ENCODE measurements at regions not wholly inside any gene's neighbourhood (a gene's known extent, or its start where the extent isn't known, plus 50 kb on each side); places are given as distances from the start of the nearest gene placed in this dataset.

DNA sequence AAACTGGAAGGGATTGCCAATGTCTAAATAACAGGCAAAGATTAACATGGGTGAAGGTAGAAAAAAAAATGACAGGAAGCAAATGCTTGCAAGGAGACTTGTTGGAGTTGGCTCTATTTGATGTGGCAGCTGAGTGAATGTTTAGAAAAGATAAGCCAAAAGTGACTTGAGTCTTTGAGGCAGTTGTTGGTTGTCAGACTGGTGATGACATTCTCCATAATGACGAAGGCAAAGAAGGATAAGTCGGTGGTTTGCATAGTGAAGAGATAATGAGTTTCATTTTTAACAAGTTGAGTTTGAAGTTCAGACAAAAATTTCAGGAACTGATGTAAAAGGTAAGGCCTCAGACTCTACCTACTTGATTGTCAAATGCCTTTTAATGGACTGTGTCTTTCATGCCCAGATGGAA, 704.1 kb upstream of the SGO1 start:
- DNase-seq (no peak), ATAC-seq (no peak)
- H3K27ac Mint-ChIP-seq: no peak overlapping the region
- H3K9me3 Mint-ChIP-seq: peaks cover 7 to 20% of the 10 kb centered on the region in 2 donors
- no peaks in the 10 kb centered on the region for H3K4me1 Mint-ChIP-seq
- H3K27me3 Mint-ChIP-seq: no peaks in the 10 kb centered on the region
- H3K4me3 Mint-ChIP-seq: no peak overlapping the region

DNA sequence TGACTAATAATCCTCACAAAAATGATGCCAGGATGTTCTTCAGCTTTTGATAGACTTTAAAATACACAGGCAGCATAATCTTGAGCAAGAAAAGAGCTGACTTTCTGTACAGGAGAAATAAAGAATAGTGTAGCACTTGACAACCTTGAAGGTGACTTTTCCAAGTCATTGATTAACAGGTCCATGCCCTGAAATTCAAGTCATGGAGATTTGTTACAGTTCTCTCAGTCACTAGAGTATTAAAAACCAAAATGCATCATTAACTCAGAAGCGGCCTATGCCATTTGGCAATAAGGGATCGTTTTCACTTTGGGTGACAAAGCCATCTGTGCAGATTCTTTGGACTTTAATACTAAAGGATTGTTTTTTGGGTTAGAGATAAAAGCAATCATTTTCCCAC, 692.7 kb upstream of the SGO1 start:
- Mint-ChIP-seq H3K27ac (no peak overlapping the region), H3K9me3 (peaks cover 13 to 14% of the 10 kb centered on the region in 2 donors), H3K4me3 (no peak overlapping the region), H3K27me3 (no peaks in the 10 kb centered on the region), H3K4me1 (no peaks in the 10 kb centered on the region)
- no peak for DNase-seq
- ATAC-seq: no peak

DNA sequence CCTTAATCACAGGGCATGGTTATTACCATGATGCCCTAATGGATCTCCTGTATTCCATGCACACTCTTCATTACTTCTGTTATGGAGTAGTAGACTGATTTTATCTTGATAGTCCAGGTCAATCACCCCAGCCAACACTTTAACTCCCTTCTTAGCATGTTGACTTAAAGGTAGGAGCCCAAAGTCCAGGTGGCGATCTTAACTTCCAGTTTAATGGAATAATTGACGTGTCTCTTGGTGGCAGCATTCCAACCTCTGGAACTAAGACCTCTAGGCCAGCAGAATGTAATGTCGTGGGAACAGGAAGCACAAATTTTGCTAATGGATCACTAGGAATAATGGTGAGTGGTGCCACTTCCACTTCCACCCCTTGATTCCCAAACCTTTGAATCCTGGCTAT, 687.2 kb upstream of the SGO1 start:
- Mint-ChIP-seq H3K27ac (peak overlapping the region in 1 of 2 donors; percentile 23), H3K27me3 (no peaks in the 10 kb centered on the region)

DNA sequence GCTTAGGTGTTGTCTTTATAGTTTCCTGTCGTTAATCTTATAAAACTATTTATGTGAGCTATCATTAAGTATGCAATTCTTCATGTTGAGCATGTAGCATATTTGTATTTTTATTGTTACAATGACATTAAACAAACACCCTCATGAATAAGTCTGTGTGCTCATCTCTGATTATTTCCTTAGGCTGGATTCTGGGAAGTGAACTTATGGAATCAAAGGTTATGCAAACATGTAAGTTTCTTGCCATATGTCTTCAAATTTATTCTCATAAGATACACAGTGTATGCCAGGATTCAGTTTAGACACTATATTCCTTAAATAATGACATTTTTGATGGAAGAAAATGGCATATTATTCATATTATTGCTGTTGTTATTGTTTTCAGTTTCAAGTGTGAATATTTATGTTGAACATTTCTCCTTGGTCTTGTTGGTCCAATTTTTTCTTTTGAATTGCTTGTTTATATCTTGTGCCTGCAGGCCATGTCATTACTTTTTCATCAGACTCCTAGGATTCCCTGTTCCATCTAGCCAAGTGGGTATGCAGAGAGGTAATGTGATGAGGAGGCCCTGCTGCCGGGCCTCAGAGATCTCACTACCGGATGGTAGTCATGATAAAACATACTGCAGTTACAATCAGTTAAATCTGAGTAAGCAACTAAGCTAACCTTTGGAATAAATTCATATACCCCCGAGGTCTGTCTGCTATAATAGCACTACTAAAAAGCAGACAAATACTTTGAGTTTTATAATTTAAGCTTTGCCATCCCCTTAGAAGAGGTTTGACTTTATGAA, 684.3 kb upstream of the SGO1 start:
- Mint-ChIP-seq H3K9me3 (peaks cover 15 to 34% of the 10 kb centered on the region in 2 donors), H3K4me3 (no peak overlapping the region), H3K27ac (no peak overlapping the region), H3K27me3 (no peaks in the 10 kb centered on the region), H3K4me1 (no peaks in the 10 kb centered on the region)
- ATAC-seq (no peak), DNase-seq (no peak)

More for the DNA sequence above, 687.2 kb upstream of the SGO1 start:
- no peak for DNase-seq
- H3K4me3 Mint-ChIP-seq: no peak overlapping the region
- no peak for ATAC-seq
- H3K4me1 Mint-ChIP-seq: no peaks in the 10 kb centered on the region
- H3K9me3 Mint-ChIP-seq: peaks cover 19 to 39% of the 10 kb centered on the region in 2 donors

DNA sequence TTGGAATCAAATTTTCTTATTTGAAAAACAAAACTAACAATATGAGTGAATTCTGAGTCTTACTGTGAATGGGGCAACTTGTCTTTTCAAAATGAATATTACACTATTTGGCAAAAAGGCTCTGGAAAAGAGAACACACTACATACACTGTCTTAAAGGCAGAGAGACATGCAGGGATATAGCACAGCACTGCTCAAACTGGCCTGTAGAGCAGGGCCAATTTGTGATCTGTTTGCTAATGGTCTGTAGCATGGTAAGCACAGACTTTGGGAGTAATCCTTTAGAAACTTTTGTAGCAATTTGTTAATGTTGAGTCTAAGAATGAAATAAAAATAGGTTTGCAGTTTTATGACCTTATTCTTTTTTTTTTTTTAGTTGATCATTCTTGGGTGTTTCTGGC, 679.8 kb upstream of the SGO1 start:
- Mint-ChIP-seq H3K9me3 (peaks cover 26 to 43% of the 10 kb centered on the region in 2 donors), H3K27me3 (no peaks in the 10 kb centered on the region), H3K27ac (no peak overlapping the region), H3K4me3 (no peak overlapping the region), H3K4me1 (no peaks in the 10 kb centered on the region)
- no peak for ATAC-seq
- DNase-seq: no peak

DNA sequence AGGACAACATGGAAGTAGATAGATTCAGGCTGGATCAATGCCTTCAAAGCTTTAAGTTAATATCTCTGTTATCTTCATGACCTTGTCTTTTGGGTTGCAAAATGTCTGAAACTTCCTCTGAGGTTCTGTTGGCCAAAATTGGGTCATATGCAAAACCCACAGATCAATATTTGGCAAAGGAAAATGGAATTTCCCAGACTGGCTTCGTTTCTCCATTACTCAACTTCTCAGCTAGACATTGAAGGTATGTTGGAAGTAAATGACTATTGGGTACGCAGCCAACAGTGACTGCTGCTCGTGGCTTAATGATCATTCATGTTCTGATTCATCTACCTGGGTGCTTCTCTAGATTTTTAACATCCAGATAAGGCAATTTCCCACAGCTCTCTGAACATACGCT, 675.4 kb upstream of the SGO1 start:
- Mint-ChIP-seq H3K27ac (no peak overlapping the region), H3K4me3 (no peak overlapping the region), H3K4me1 (no peaks in the 10 kb centered on the region), H3K27me3 (no peaks in the 10 kb centered on the region), H3K9me3 (peaks cover 26 to 29% of the 10 kb centered on the region in 2 donors)
- no peak for ATAC-seq
- no peak for DNase-seq

DNA sequence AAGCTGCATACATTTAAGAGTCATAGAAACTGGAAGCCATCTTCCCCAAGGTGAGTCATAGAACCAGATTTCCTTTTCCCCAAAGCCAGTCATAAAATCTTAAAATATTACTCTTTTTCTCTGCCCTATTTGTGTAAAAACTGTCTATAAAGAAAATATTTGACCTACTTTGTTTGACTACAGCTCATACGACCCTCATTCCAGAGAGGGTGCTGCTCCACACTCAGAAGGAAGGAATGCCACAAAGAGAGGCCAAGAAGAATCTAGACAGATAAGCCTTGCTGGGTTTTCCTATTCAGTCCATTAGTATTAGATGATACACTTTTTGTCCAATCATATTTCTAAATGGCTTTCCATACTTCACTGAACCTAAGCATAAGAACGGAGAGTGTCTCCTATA, 671.6 kb upstream of the SGO1 start:
- Mint-ChIP-seq H3K4me1 (no peaks in the 10 kb centered on the region), H3K9me3 (peaks cover 7 to 9% of the 10 kb centered on the region in 2 donors), H3K27me3 (no peaks in the 10 kb centered on the region), H3K4me3 (no peak overlapping the region), H3K27ac (no peak overlapping the region)
- no peak for ATAC-seq
- no peak for DNase-seq

DNA sequence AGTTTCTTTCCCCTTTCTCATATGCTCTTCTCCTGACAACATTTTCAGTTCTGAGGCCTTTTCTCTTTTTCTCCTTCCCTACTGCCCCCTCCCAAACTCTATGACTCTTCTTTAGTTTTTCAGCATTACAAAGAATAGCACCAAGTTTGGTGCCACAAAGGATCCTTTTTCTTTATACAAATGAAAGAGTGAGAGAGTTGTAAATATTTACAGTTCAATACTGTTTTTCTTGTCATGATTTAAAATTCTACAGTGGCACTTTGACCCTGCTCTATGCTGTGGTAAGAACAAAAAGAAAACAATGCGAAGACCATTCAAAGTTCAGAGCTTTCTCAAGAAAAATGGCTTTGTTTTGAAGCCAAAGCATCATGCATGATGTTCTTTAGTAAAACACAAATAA, 667.9 kb upstream of the SGO1 start:
- no peaks in the 10 kb centered on the region for H3K4me1 Mint-ChIP-seq
- ATAC-seq (no peak), DNase-seq (no peak)
- H3K27ac Mint-ChIP-seq: no peak overlapping the region
- H3K4me3 Mint-ChIP-seq: no peak overlapping the region
- H3K27me3 Mint-ChIP-seq: no peaks in the 10 kb centered on the region
- H3K9me3 Mint-ChIP-seq: peaks cover 2 to 7% of the 10 kb centered on the region in 2 donors

DNA sequence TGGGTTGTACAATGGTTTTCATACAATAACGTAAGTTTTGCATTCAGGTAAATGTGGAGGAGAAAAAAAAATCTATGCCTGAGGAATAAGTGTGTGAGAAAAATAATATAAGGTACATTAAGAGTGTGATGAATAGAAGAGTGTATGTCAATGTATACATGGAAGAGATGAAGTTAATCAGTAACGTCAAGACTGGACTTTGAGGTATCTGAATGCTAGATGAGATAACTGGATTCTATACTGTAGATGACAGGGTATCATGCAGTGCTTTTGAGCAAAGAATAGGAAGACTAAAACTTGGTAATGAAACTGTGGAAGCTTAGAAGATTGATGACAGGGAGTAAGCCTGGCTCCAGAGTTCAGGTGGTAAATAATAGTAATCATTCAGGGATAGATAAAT, 666.7 kb upstream of the SGO1 start:
- Mint-ChIP-seq H3K4me1 (no peaks in the 10 kb centered on the region), H3K27ac (no peak overlapping the region), H3K9me3 (peaks cover 7 to 8% of the 10 kb centered on the region in 2 donors), H3K4me3 (no peak overlapping the region), H3K27me3 (no peaks in the 10 kb centered on the region)
- no peak for DNase-seq
- ATAC-seq: no peak

DNA sequence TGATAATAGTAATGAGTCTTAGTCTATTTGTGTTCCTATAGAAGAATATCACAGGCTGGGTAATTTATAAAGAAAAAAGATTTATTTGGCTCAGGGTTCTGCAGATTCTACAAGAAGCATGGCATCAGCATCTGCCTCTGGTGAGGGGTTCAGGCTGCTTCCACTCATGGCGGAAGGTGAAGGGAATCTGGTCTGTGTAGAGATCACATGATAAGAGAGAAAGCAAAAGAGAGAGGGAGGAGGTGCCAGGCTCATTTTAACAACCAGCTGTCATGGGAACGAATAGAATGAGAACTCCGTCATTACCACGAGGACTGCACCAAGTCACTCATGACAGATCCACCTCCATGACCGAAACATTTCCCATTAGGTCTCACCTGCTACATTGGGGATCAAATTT, 664.0 kb upstream of the SGO1 start:
- Mint-ChIP-seq H3K27me3 (no peaks in the 10 kb centered on the region), H3K9me3 (peaks cover 7 to 8% of the 10 kb centered on the region in 2 donors), H3K4me1 (no peaks in the 10 kb centered on the region), H3K4me3 (no peak overlapping the region), H3K27ac (no peak overlapping the region)
- DNase-seq (no peak), ATAC-seq (no peak)

DNA sequence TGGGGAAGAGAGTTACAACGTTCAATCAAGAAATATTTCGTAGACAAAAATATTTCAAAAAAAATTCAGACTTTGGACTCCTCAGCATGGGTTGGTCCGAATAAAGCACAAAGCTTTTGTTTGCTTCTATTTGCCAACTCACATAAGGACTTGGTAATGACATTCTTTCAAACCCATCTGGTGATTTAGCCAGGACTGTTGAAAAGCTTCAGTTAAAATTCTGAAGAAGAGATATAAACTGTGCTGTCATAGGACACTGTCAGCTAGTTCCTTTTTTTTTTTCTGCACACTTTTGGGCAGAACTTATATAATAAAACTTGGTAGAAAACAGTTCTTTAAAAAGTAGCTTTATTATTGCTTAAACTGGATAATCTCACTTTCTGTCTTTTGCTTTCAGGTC, 660.8 kb upstream of the SGO1 start:
- peaks cover 7 to 15% of the 10 kb centered on the region in 2 donors for H3K9me3 Mint-ChIP-seq
- no peaks in the 10 kb centered on the region for H3K4me1 Mint-ChIP-seq
- H3K27ac Mint-ChIP-seq: no peak overlapping the region
- H3K27me3 Mint-ChIP-seq: no peaks in the 10 kb centered on the region
- no peak for ATAC-seq
- no peak overlapping the region for H3K4me3 Mint-ChIP-seq
- no peak for DNase-seq

DNA sequence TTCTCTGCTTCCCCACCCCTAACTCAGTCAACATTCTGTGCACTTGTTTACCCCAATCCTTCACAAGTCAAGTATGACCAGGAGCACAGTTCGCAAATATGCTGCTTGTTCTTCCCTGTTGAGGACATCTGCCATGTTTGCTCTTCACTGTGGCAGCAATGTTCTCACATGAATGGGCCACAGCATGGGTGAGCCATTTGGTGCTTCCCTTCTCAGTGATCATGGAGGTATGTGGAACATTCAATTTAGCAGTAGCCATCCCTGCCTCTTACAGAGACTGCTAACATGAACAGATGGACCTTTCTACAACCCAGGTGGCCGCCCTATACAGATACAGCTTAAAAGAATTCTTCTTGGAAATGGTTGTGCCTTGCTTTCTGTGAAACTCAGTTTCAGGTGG, 660.1 kb upstream of the SGO1 start:
- ATAC-seq: no peak
- no peak overlapping the region for H3K4me3 Mint-ChIP-seq

DNA sequence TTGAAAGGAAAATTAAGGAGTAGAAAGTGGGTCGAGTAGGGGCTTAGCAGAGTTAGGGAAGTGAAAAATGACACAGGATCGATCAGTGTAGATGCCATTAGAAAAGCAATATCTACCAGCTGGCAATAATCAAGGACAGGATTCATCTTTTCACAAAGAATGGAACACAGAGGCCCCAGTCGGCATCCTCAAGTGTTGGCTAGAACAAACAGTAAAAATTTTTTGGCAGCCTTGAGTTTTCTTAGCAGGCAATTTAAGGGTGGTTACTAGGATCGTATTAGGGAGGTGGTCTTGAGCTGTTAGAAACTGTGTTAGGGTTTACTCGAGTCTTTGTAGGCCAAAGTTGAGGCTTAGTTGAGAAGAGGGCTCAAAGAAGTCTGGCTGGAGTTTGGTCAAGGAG, 658.8 kb upstream of the SGO1 start:
- no peak overlapping the region for H3K27ac Mint-ChIP-seq
- peaks cover 3 to 15% of the 10 kb centered on the region in 2 donors for H3K9me3 Mint-ChIP-seq

More for the DNA sequence above, 660.1 kb upstream of the SGO1 start:
- H3K4me1 Mint-ChIP-seq: no peaks in the 10 kb centered on the region
- peaks cover 7 to 15% of the 10 kb centered on the region in 2 donors for H3K9me3 Mint-ChIP-seq
- no peaks in the 10 kb centered on the region for H3K27me3 Mint-ChIP-seq
- DNase-seq: no peak
- no peak overlapping the region for H3K27ac Mint-ChIP-seq

DNA sequence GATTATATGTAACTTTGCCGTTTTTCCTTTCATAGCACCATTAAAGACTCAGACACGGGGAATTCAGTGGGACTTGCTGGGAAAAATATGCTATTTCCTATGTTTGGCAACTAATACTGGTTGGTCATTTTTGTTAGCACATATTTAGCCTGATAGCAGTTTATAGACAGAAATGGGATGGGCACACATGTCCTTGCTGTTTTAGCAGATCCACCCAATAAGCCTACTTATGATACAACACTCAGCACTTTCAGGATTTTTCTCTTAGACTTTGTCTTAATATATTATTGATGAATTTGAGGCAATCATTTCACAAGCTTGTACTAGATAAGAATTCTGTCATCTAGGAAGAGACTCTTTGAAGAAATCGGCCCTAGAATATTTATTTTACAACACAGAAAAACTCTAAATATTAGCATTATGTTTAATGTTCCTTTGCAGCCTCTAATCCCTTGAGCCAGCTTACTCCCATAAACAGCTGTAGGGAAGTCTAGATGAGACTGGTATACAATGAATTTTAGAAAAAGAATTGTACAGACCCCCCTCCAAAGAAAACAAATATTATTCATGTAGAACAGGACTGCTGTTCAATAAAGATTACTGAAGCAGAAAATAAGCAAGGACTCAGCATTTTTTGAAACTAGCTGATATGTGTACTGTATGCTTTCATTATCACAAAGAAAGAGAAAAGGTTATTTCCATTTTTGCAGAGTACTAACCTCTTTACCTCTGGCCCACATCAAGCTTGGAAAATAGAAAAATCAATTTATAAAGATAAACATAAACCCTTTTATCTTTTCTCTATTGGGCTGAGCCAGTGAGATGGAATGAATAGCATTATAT, 656.8 kb upstream of the SGO1 start:
- H3K4me3 Mint-ChIP-seq: no peak overlapping the region
- DNase-seq (no peak), ATAC-seq (no peak)
- H3K27me3 Mint-ChIP-seq: no peaks in the 10 kb centered on the region
- H3K9me3 Mint-ChIP-seq: peaks cover 0 to 7% of the 10 kb centered on the region in 2 donors
- no peaks in the 10 kb centered on the region for H3K4me1 Mint-ChIP-seq
- no peak overlapping the region for H3K27ac Mint-ChIP-seq

More for the DNA sequence above, 658.8 kb upstream of the SGO1 start:
- H3K27me3 Mint-ChIP-seq: no peaks in the 10 kb centered on the region
- no peaks in the 10 kb centered on the region for H3K4me1 Mint-ChIP-seq
- no peak for ATAC-seq
- H3K4me3 Mint-ChIP-seq: no peak overlapping the region
- DNase-seq: no peak

DNA sequence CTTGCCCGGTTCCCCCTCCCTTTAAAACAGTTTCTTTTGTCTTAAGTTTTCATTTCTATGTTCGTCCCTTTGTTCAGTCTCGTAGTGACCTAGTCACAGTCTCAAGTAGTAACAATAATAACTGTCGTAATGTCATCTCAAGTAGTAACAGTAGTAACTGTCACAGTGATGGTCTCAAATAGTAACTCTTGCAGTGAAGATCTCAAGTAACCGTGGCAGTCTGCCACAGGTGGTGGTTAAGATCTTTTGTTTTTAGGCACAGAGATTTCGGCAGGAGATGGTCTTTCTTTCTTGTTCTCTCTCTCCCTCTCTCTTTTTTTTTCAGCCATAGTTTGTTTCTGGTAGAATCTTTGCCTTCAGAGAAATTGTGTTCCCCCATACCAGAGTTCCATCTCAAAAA, 656.0 kb upstream of the SGO1 start:
- no peak overlapping the region for H3K4me3 Mint-ChIP-seq
- DNase-seq (no peak), ATAC-seq (no peak)
- no peaks in the 10 kb centered on the region for H3K27me3 Mint-ChIP-seq
- H3K9me3 Mint-ChIP-seq: peaks cover 0 to 7% of the 10 kb centered on the region in 2 donors
- H3K27ac Mint-ChIP-seq: no peak overlapping the region
- H3K4me1 Mint-ChIP-seq: no peaks in the 10 kb centered on the region

DNA sequence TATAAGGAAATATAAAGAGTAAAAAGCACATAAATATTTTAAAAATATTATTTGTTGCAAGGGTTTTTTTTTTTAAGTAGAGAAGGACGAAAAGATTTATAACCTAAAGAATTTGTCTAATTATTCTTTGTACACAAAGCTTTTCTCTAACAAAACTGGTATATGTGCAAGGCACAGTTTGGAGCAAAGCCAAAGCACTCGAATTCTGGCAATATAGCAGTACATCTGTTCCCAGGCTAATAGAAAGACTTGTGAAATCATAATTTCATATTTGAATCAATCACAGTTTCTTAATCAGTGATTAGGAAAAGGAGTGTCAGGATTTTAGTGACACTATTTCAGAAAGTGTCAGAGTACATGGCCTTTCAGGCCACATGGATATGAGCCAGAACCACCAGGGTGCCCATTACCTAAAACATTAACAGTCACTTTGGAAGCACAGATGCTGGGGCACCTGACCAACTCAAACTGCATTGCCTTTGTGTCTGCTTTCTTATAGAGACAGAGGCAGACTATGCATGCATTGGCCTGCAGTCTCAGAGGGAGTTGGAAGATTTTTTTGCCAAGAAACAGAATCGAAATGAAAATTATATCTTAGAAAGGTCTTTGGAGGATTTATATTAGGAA, 651.8 kb upstream of the SGO1 start:
- no peaks in the 10 kb centered on the region for H3K9me3 Mint-ChIP-seq
- no peak overlapping the region for H3K27ac Mint-ChIP-seq

More for the DNA sequence above, 651.8 kb upstream of the SGO1 start:
- ATAC-seq (no peak), DNase-seq (no peak)
- Mint-ChIP-seq H3K4me3 (no peak overlapping the region), H3K4me1 (no peaks in the 10 kb centered on the region), H3K27me3 (no peaks in the 10 kb centered on the region)

Data from stimulated activated naive CD8-positive, alpha-beta T cell treated with anti-CD3 and anti-CD28 coated beads, Interleukin-15, amount 100 ng/mL, for 72 hours (primary cell).